OCI-LY7 (cell line): ENCODE measurements at regions not wholly inside any gene's neighbourhood (a gene's known extent, or its start where the extent isn't known, plus 50 kb on each side); places are given as distances from the start of the nearest gene placed in this dataset.

Source experiments
- BruUV-seq: library from RNA; stranded (reverse); fragments of 400-500 nt; replicated peaks from 2 replicates; lab custom pipeline; 2021; lab: Mats Ljungman, UMichigan
- CTCF ChIA-PET: fragments of 300-600 bp; sonication (Branson Sonifier 250); formaldehyde crosslinking; loops from one replicate; lab custom pipeline; 2022; ENCODE audit warnings: antibody characterized with exemption; ENCODE audit not compliant: unreplicated experiment; lab: Charles Lee
- POLR2A ChIA-PET: fragments of 300-600 bp; sonication (Branson Sonifier 250); formaldehyde crosslinking; loops from one replicate; lab custom pipeline; 2022; ENCODE audit warnings: antibody characterized with exemption; lab: Charles Lee
- DNase-seq: peaks from one replicate; pipeline ENCODE4 v3.0.0-alpha.2; 2015; ENCODE audit warnings: low spot score
- H2AFZ ChIP-seq: fragments of 200-600 bp; sonication (generic), shearing (Covaris generic); 2 replicates; pipeline ENCODE4 v1.6.1; 2014; ENCODE audit warnings: mild to moderate bottlenecking, antibody characterized with exemption, low read length, moderate library complexity
- H3K27ac ChIP-seq: fragments of 200-600 bp; sonication (generic); 2 replicates; pipeline ENCODE4 v1.5.1; 2014; ENCODE audit warnings: mixed run types, low read depth, mild to moderate bottlenecking, moderate library complexity, low read length, inconsistent platforms; ENCODE audit not compliant: poor library complexity, severe bottlenecking
- H3K36me3 ChIP-seq: fragments of 200-600 bp; sonication (generic); 2 replicates; pipeline ENCODE4 v1.6.1; 2014; ENCODE audit warnings: mild to moderate bottlenecking, antibody characterized with exemption, low read length, moderate library complexity, mixed read lengths; ENCODE audit not compliant: insufficient read depth
- H3K4me1 ChIP-seq: fragments of 200-600 bp; sonication (generic); 2 replicates; pipeline ENCODE4 v1.5.1; 2014; ENCODE audit warnings: mild to moderate bottlenecking, low read length; ENCODE audit not compliant: insufficient read depth, poor library complexity, severe bottlenecking
- H3K4me2 ChIP-seq: fragments of 200-600 bp; sonication (generic); 2 replicates; pipeline ENCODE4 v1.6.1; 2014; ENCODE audit warnings: mild to moderate bottlenecking, low read length
- H3K4me3 ChIP-seq: fragments of 200-600 bp; sonication (generic); 2 replicates; pipeline ENCODE4 v1.5.1; 2014; ENCODE audit warnings: mild to moderate bottlenecking, low read depth, low read length; ENCODE audit not compliant: poor library complexity, severe bottlenecking
- H3K79me2 ChIP-seq: fragments of 200-600 bp; sonication (generic); 2 replicates; pipeline ENCODE4 v1.6.1; 2016; ENCODE audit warnings: low read depth, mild to moderate bottlenecking, low read length, moderate library complexity, mixed read lengths; ENCODE audit not compliant: insufficient read depth
- H3K9me2 ChIP-seq: fragments of 200-600 bp; sonication (generic); 2 replicates; pipeline ENCODE4 v1.6.1; 2016; ENCODE audit warnings: mild to moderate bottlenecking, low read length, mixed read lengths; ENCODE audit not compliant: insufficient read depth
- H3K9me3 ChIP-seq: fragments of 200-600 bp; sonication (generic); 2 replicates; pipeline ENCODE4 v1.6.1; 2014; ENCODE audit warnings: mild to moderate bottlenecking, mixed run types, low read length, mixed read lengths
- H4K20me1 ChIP-seq: fragments of 200-600 bp; sonication (generic); 2 replicates; pipeline ENCODE4 v1.6.1; 2014; ENCODE audit warnings: mild to moderate bottlenecking, antibody characterized with exemption, low read length, moderate library complexity, mixed read lengths; ENCODE audit not compliant: insufficient read depth
- CTCF ChIP-seq: fragments of 200-600 bp; sonication (generic); conservative IDR thresholded peaks from 2 replicates; pipeline ENCODE4 v1.5.1; 2014; ENCODE audit warnings: mild to moderate bottlenecking, antibody characterized with exemption, low read length, moderate library complexity, mixed read lengths
- EZH2phosphoT487 ChIP-seq: fragments of 200-600 bp; sonication (generic); IDR thresholded peaks from 2 replicates; pipeline ENCODE4 v1.6.1; 2018; ENCODE audit warnings: low read depth, borderline replicate concordance, mild to moderate bottlenecking, mixed run types, antibody characterized with exemption, low read length, moderate library complexity, mixed read lengths
- intact Hi-C: fragments of 100-400 bp; cut with micrococcal nuclease; formaldehyde crosslinking; loops from one replicate; pipeline ENCODE4 v1.10.0; 2022; ENCODE audit not compliant: unreplicated experiment

- Histone ChIP-seq H3K9me2 (no peaks in the 10 kb centered on the region), H3K27ac (no peak overlapping the region), H3K79me2 (no peaks in the 10 kb centered on the region), H3K4me3 (no peak overlapping the region), H3K9me3 (no peaks in the 10 kb centered on the region), H3K4me2 (no peak overlapping the region), H3K36me3 (no peaks in the 10 kb centered on the region), H3K4me1 (peaks cover 3% of the 10 kb centered on the region), H4K20me1 (no peaks in the 10 kb centered on the region), H2AFZ (no peak overlapping the region)
- TF ChIP-seq EZH2phosphoT487 (no peak), CTCF (no peak)
- CTCF ChIA-PET, result no interaction called here
- POLR2A ChIA-PET, result no interaction called here
- no TSS peak for BruUV-seq
- no peak for DNase-seq
- intact Hi-C loops, result no loop called here
Observed at GRCh38 chr7:142389544-142389943, 131.7 kb upstream of the PRSS58 start.

GRCh38 chr7:142385491-142386340 is 127.9 kb upstream of the PRSS58 start:
- Histone ChIP-seq H3K9me2 (no peaks in the 10 kb centered on the region), H3K4me3 (no peak overlapping the region), H2AFZ (peak overlapping the region; percentile 79), H3K27ac (no peak overlapping the region), H3K79me2 (no peaks in the 10 kb centered on the region), H3K36me3 (no peaks in the 10 kb centered on the region), H3K4me1 (peaks cover 3% of the 10 kb centered on the region), H4K20me1 (no peaks in the 10 kb centered on the region), H3K9me3 (no peaks in the 10 kb centered on the region), H3K4me2 (no peak overlapping the region)
- TF ChIP-seq EZH2phosphoT487 (no peak), CTCF (peak; percentile 90)
- intact Hi-C loops, result no loop called here
- peak; percentile 67 for DNase-seq
- CTCF ChIA-PET, result interaction anchor here (0.6 kb wide), 1 partner anchor 32 kb away, joined by 3 read pairs; no protein-coding TSS in a partner anchor
- no TSS peak for BruUV-seq
- POLR2A ChIA-PET, result no interaction called here

- H3K4me3 ChIP-seq, result no peak overlapping the region
- BruUV-seq, result no TSS peak
- TF ChIP-seq EZH2phosphoT487 (no peak), CTCF (no peak)
- CTCF ChIA-PET, result no interaction called here
- H3K79me2 ChIP-seq, result no peaks in the 10 kb centered on the region
- peak overlapping the region; percentile 79 for H2AFZ ChIP-seq
- no peaks in the 10 kb centered on the region for H3K9me2 ChIP-seq
- H3K9me3 ChIP-seq, result no peaks in the 10 kb centered on the region
- intact Hi-C loops, result no loop called here
- no peak overlapping the region for H3K27ac ChIP-seq
- H3K36me3 ChIP-seq, result no peaks in the 10 kb centered on the region
- peaks cover 3% of the 10 kb centered on the region for H3K4me1 ChIP-seq
- no peak overlapping the region for H3K4me2 ChIP-seq
- POLR2A ChIA-PET, result no interaction called here
- no peaks in the 10 kb centered on the region for H4K20me1 ChIP-seq
- no peak for DNase-seq
Observed at GRCh38 chr7:142384493-142384922, 126.7 kb upstream of the PRSS58 start.
